Choroid plexus epithelial cell (primary cell): ENCODE measurements at regions not wholly inside any gene's neighbourhood (a gene's known extent, or its start where the extent isn't known, plus 50 kb on each side); places are given as distances from the start of the nearest gene placed in this dataset.

ENCODE experiments used
- DNase-seq: peaks from one replicate; pipeline ENCODE4 v3.0.0-alpha.2; 2010; ENCODE audit warnings: low read depth
- H3K4me3 ChIP-seq: 2 replicates; pipeline ENCODE4 v1.5.1; 2011; ENCODE audit warnings: low read depth, mild to moderate bottlenecking, control low read depth, low read length, moderate library complexity
- TF ChIP-seq, protein P1 (sequence below): conservative IDR thresholded peaks from 2 replicates; pipeline ENCODE4 v1.5.1; 2011; ENCODE audit warnings: low read depth, mild to moderate bottlenecking, control low read depth, inconsistent platforms, low read length, moderate library complexity

DNA sequence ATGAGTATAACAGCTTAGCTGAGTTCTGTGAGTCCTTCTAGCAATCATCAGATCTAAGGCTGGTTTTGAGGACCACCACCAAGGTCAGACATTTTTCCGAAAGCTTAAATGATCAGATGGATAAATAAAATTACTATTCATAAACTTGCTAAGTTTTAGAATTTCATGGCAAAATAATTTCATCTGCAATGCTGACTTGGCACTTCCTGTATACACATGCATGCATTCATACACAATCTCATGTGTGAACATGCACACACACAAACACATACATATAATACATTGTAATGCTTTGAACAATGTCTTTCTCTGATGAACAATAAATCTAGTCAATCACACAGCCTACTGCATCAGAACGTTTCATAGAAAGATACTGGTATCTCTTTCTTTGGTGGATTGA, 1068.3 kb downstream of the HACE1 start:
- DNase-seq = no peak
- H3K4me3 ChIP-seq = no peak overlapping the region
- TF ChIP-seq, protein P1, sequence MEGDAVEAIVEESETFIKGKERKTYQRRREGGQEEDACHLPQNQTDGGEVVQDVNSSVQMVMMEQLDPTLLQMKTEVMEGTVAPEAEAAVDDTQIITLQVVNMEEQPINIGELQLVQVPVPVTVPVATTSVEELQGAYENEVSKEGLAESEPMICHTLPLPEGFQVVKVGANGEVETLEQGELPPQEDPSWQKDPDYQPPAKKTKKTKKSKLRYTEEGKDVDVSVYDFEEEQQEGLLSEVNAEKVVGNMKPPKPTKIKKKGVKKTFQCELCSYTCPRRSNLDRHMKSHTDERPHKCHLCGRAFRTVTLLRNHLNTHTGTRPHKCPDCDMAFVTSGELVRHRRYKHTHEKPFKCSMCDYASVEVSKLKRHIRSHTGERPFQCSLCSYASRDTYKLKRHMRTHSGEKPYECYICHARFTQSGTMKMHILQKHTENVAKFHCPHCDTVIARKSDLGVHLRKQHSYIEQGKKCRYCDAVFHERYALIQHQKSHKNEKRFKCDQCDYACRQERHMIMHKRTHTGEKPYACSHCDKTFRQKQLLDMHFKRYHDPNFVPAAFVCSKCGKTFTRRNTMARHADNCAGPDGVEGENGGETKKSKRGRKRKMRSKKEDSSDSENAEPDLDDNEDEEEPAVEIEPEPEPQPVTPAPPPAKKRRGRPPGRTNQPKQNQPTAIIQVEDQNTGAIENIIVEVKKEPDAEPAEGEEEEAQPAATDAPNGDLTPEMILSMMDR = no peak

DNA sequence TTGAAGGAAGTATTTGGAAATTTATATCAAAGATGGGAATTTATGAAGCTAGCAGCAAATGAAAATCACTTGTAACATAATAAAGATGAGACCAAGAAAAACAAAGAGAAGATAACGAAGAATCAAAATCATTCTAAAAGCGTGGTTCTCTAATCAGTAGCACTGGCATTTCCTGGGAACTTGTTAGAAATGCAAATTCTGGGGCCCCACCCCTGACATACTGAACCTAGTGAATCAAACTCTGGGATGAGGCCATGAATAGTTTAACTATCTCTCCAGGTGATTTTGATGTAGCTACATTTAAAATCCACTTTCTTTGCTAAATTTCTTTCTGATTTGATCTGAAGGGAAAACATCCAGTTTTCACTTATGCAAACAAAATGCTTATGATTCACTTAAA, 1075.6 kb downstream of the HACE1 start:
- DNase-seq = no peak
- no peak overlapping the region for H3K4me3 ChIP-seq
- TF ChIP-seq, protein P1 = no peak

DNA sequence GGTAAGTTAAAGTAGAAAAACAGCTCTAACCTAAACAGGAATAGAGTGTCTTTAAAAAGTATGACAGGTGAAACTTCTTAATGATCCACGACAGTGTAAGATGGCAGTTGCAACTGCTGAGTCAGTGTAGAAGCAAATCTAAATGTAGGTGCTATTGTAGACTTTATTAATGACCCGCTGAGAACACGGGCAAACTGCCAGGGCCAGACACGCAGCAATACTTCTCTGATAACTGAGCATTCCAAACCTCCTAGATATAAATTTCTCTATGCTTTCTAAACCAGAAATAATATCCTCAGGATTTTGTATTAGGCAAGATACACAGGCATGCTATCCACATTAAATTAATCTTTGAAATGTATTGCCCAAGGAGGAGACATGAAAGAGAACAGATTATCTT, 1076.4 kb downstream of the HACE1 start:
- TF ChIP-seq, protein P1 = no peak
- no peak overlapping the region for H3K4me3 ChIP-seq
- peak; percentile 31 for DNase-seq

DNA sequence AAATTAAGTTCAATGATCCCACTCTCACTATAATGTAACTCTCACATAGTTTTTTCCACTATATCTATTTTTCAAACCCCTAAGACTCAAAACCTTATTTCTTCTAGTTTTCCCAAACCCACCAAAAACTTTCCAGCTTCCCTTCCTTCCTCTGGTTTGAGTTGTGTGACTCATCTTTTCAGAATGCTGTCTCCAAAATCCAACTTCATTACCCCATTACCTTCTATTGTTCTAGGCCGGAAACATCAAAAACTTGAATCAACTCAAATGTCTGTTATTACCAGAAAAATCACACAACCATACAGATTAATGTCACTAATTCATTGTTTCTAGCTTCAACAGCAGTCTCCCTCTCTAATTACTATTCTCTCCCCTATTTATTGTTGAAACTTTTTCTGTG, 1090.3 kb downstream of the HACE1 start:
- H3K4me3 ChIP-seq = no peak overlapping the region
- TF ChIP-seq, protein P1 = no peak
- DNase-seq = no peak

DNA sequence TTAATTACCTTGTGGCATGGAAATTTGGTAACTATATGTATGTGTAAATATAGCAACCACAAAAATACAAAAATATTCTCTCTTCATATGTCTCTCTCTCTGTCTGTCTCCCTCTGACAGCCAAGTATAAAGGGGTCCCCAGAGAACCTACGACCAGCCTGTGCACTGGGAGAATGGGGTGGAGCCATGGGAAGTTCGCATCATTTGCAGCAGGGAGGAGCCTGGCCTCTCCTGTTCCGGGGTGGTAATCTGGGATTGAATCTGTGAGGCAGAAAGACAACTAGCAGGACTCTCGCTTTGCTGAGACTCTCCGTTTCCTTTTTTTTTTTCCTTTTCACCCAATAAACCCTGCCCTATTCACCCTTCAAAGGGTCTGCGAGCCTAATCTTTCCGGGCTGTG, 1109.1 kb downstream of the HACE1 start:
- TF ChIP-seq, protein P1 = no peak
- DNase-seq = no peak

DNA sequence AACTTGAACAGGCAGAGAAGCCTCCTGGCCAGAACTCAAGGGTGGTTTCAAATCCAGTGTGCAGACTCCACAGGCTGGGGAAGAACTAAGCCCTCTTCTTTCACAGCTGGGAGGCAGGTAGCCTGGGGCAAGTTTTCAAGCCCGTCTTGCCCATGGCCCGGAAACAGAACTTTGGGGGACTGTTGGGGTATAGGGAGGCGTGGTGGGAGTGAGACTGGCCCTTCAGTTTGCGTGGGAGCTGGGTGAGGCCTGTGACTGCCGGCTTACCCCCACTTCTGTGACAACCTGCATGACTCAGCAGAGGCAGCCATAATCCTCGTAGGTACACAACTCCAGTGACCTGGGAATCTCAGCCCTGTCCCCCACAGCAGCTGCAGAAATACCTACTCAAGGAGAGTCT, 1125.7 kb downstream of the HACE1 start:
- no peak for DNase-seq
- TF ChIP-seq, protein P1 = no peak

More for the DNA sequence above, 1109.1 kb downstream of the HACE1 start:
- no peak overlapping the region for H3K4me3 ChIP-seq

DNA sequence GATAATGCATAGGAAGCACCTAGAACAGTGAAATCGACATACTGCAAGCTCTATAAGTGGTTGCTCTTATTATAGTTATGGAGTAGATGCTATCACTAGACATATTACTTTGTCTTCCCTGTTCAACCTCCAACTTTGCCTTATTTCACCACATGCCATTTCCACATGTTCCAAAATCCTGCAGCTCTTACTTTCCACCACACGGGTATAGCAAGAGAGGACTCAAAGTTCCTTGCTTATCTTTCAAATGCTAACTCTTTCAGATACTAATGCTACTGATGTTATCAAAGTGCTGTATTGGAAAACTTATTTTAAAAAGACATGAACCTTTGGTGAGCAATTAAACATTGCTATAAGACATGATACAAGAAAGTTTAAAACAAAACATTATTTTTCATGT, 1130.1 kb downstream of the HACE1 start:
- TF ChIP-seq, protein P1 = no peak
- no peak for DNase-seq
- H3K4me3 ChIP-seq = no peak overlapping the region

More for the DNA sequence above, 1125.7 kb downstream of the HACE1 start:
- H3K4me3 ChIP-seq = no peak overlapping the region
